ENCODE measurements at regions not wholly inside any gene's neighbourhood (a gene's known extent, or its start where the extent isn't known, plus 50 kb on each side); places are given as distances from the start of the nearest gene placed in this dataset.

GRCh38 chr18:51724790-51725721, 527.6 kb upstream of the MEX3C start:
- Histone ChIP-seq H3K4me3 (replicated peaks in 1 of 2; ENCODE audit: low read depth in 1 of 2, low read length in 2 of 2) (no peak overlapping the region), H3K27me3 (ENCODE audit: insufficient read depth, low read length) (no peaks in the 10 kb centered on the region), H3K27ac (ENCODE audit: low read depth, low read length) (no peak overlapping the region), H3K79me2 (ENCODE audit: insufficient read depth, low read length) (no peaks in the 10 kb centered on the region), H4K20me1 (ENCODE audit: insufficient read depth) (no peaks in the 10 kb centered on the region), H3K9me3 (ENCODE audit: control insufficient read depth in 1 of 2, insufficient read depth in 1 of 2, low read depth in 1 of 2, low read length in 2 of 2) (no peaks in the 10 kb centered on the region; a peak in 1 of 4 replicates), H3K36me3 (ENCODE audit: control insufficient read depth in 1 of 2, insufficient read depth in 2 of 2, low read length in 2 of 2) (no peaks in the 10 kb centered on the region), H2AFZ (ENCODE audit: low read depth, low read length, poor library complexity, severe bottlenecking) (no peak overlapping the region), H3K9ac (ENCODE audit: low read length) (no peak overlapping the region), H3K4me1 (ENCODE audit: control insufficient read depth in 1 of 2, insufficient read depth in 2 of 2, low read length in 2 of 2) (no peaks in the 10 kb centered on the region), H3K9me2 (ENCODE audit: insufficient read depth) (no peaks in the 10 kb centered on the region), H3K4me2 (ENCODE audit: low read length) (no peak overlapping the region)
- no peak for ATAC-seq
- CTCF ChIA-PET, result no interaction called here
- POLR2A ChIA-PET, result no interaction called here
- DNase-seq (ENCODE audit: low read depth, low spot score), result no peak
- TF ChIP-seq SIN3A (IDR thresholded peaks at IDR 0.05; ENCODE audit: low read depth), result no peak
- TF ChIP-seq CTCF (IDR thresholded peaks at IDR 0.05 in 2 of 3, conservative IDR thresholded peaks at IDR 0.05 in 1 of 3; ENCODE audit: borderline replicate concordance in 1 of 3, insufficient read depth in 1 of 3, low read depth in 2 of 3, low read length in 2 of 3), result no peak
- no peak for TF ChIP-seq REST (IDR thresholded peaks at IDR 0.05; ENCODE audit: low read depth)
- TF ChIP-seq, protein P1, sequence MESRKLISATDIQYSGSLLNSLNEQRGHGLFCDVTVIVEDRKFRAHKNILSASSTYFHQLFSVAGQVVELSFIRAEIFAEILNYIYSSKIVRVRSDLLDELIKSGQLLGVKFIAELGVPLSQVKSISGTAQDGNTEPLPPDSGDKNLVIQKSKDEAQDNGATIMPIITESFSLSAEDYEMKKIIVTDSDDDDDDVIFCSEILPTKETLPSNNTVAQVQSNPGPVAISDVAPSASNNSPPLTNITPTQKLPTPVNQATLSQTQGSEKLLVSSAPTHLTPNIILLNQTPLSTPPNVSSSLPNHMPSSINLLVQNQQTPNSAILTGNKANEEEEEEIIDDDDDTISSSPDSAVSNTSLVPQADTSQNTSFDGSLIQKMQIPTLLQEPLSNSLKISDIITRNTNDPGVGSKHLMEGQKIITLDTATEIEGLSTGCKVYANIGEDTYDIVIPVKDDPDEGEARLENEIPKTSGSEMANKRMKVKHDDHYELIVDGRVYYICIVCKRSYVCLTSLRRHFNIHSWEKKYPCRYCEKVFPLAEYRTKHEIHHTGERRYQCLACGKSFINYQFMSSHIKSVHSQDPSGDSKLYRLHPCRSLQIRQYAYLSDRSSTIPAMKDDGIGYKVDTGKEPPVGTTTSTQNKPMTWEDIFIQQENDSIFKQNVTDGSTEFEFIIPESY (IDR thresholded peaks at IDR 0.05; ENCODE audit: extremely low read depth, insufficient replicate concordance, low read length), result no peak
- TF ChIP-seq SP1 (IDR thresholded peaks at IDR 0.05; ENCODE audit: low read depth), result no peak
- TF ChIP-seq POLR2A (IDR thresholded peaks at IDR 0.05; ENCODE audit: borderline replicate concordance, extremely low read depth, insufficient read depth, insufficient read length), result no peak
- TF ChIP-seq FOSL1 (IDR thresholded peaks at IDR 0.05; ENCODE audit: low read depth), result no peak
- no peak for TF ChIP-seq CEBPB (IDR thresholded peaks at IDR 0.05; ENCODE audit: low read depth)
- no peak for TF ChIP-seq EZH2phosphoT487 (IDR thresholded peaks at IDR 0.05; ENCODE audit: borderline replicate concordance)
- TF ChIP-seq, protein P2, sequence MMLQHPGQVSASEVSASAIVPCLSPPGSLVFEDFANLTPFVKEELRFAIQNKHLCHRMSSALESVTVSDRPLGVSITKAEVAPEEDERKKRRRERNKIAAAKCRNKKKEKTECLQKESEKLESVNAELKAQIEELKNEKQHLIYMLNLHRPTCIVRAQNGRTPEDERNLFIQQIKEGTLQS (IDR thresholded peaks at IDR 0.05), result no peak
- TF ChIP-seq ZFX (IDR thresholded peaks at IDR 0.05), result no peak
- no peak for TF ChIP-seq RAD21 (IDR thresholded peaks at IDR 0.05; ENCODE audit: low read depth)
- TF ChIP-seq TCF7L2 (IDR thresholded peaks at IDR 0.05; ENCODE audit: borderline replicate concordance, extremely low read depth, insufficient read depth, insufficient read length), result no peak
- TF ChIP-seq CBX3 (IDR thresholded peaks at IDR 0.05; ENCODE audit: low read depth), result no peak
- intact Hi-C loops (cut with micrococcal nuclease), result no loop called here
- no TSS peak for BruUV-seq (replicated peaks)
- RAD21 ChIA-PET (ENCODE audit: low non-redundant PET in 1 of 2, low total read pairs in 2 of 2, uncharacterized antibody in 2 of 2, unreplicated experiment in 2 of 2), result no interaction called here

Data from HCT116 (cell line).